ENCODE measurements at regions not wholly inside any gene's neighbourhood (a gene's known extent, or its start where the extent isn't known, plus 50 kb on each side); places are given as distances from the start of the nearest gene placed in this dataset.

DNA sequence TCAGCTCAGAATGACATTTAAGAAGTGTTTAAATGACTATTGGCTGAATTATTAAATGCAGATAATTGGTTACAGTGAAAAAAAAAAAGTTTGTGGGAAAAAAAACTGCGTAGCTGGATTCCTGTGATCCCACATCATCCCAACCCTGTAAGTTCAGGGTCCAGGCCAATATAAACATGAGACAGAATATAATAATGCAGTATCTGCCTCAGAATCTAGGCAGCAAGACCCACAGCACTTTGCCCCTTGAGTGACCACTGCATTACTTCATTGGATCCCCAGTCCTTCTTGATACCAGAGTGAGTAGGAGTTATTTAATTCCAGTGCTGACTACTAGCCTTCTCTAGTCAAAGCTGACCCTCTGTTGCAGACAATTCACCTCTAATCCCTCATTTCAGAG lies 272.6 kb downstream of the CCER1 start:
- no peaks in the 10 kb centered on the region for H3K79me1 ChIP-seq (ENCODE audit: insufficient read depth, low read depth, low read length, poor library complexity, severe bottlenecking)
- no peak overlapping the region for H3K27ac ChIP-seq (ENCODE audit: insufficient read length, low read depth, low read length)
- H3T11ph ChIP-seq (ENCODE audit: low read length), result no peak overlapping the region
- H2AK5ac ChIP-seq (ENCODE audit: insufficient read length, low read length), result no peak overlapping the region
- Mint-ChIP-seq H3K4me3 (no peak overlapping the region), H3K27ac (no peak overlapping the region), H3K9me3 (no peaks in the 10 kb centered on the region; a peak in 1 of 5 replicates), H3K36me3 (ENCODE audit: insufficient read depth in 1 of 3, low read depth in 3 of 3) (no peaks in the 10 kb centered on the region), H3K4me1 (no peaks in the 10 kb centered on the region), H3K27me3 (ENCODE audit: low read depth) (no peaks in the 10 kb centered on the region)
- no peak overlapping the region for H3K4me2 ChIP-seq (ENCODE audit: insufficient read depth, insufficient read length, low read length)
- H4K91ac ChIP-seq (ENCODE audit: insufficient read length, low read depth, low read length), result no peak overlapping the region
- H4K20me1 ChIP-seq (ENCODE audit: control insufficient read depth, insufficient read depth, insufficient read length), result no peaks in the 10 kb centered on the region
- H4K8ac ChIP-seq (replicated peaks; ENCODE audit: insufficient read length, low read depth, low read length), result no peak overlapping the region
- no peak overlapping the region for H2BK20ac ChIP-seq (ENCODE audit: low read depth, low read length, poor library complexity, severe bottlenecking)
- no CpG with 5 or more reads among the region's 1 CpG for WGBS (ENCODE audit: extremely low coverage, insufficient read length, low lambda C conversion rate)
- H4K5ac ChIP-seq (ENCODE audit: insufficient read length, low read depth, low read length), result no peak overlapping the region
- no peaks in the 10 kb centered on the region for H3K79me2 ChIP-seq (ENCODE audit: insufficient read depth, low read length)
- H3K18ac ChIP-seq (ENCODE audit: insufficient read length, low read depth, low read length), result no peak overlapping the region
- H3K23me2 ChIP-seq (ENCODE audit: insufficient read length, low read depth, low read length, poor library complexity, severe bottlenecking), result no peaks in the 10 kb centered on the region
- TF ChIP-seq, protein P1, sequence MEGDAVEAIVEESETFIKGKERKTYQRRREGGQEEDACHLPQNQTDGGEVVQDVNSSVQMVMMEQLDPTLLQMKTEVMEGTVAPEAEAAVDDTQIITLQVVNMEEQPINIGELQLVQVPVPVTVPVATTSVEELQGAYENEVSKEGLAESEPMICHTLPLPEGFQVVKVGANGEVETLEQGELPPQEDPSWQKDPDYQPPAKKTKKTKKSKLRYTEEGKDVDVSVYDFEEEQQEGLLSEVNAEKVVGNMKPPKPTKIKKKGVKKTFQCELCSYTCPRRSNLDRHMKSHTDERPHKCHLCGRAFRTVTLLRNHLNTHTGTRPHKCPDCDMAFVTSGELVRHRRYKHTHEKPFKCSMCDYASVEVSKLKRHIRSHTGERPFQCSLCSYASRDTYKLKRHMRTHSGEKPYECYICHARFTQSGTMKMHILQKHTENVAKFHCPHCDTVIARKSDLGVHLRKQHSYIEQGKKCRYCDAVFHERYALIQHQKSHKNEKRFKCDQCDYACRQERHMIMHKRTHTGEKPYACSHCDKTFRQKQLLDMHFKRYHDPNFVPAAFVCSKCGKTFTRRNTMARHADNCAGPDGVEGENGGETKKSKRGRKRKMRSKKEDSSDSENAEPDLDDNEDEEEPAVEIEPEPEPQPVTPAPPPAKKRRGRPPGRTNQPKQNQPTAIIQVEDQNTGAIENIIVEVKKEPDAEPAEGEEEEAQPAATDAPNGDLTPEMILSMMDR (conservative IDR thresholded peaks at IDR 0.05), result no peak
- H3K27me3 ChIP-seq (ENCODE audit: insufficient read depth, low read length), result no peaks in the 10 kb centered on the region
- no peak overlapping the region for H2BK15ac ChIP-seq (ENCODE audit: low read depth, low read length)
- no peak overlapping the region for H2BK120ac ChIP-seq (ENCODE audit: low read depth, low read length, poor library complexity, severe bottlenecking)
- H3K4me1 ChIP-seq (ENCODE audit: insufficient read depth, low read length), result no peaks in the 10 kb centered on the region
- no peaks in the 10 kb centered on the region for H3K9me3 ChIP-seq (ENCODE audit: control insufficient read depth, low read depth, low read length)
- H2AFZ ChIP-seq (ENCODE audit: low read length), result no peak overlapping the region
- no peak overlapping the region for H3K23ac ChIP-seq (ENCODE audit: insufficient read length, low read depth, low read length)
- no peak overlapping the region for H2BK12ac ChIP-seq (ENCODE audit: insufficient read length, low read depth, low read length)
- H3K56ac ChIP-seq (ENCODE audit: insufficient read length, low read depth, low read length), result no peak overlapping the region
- H3K14ac ChIP-seq (ENCODE audit: insufficient read depth, low read length), result no peak overlapping the region
- DNase-seq, result no peak
- H3K9ac ChIP-seq (ENCODE audit: extremely low read depth, insufficient read length, low read length), result no peak overlapping the region
- no peak overlapping the region for H2BK5ac ChIP-seq (ENCODE audit: insufficient read length, low read length)
- H3K4ac ChIP-seq (ENCODE audit: low read depth, low read length), result no peak overlapping the region

Data from H9 (cell line).